ENCODE measurements at regions not wholly inside any gene's neighbourhood (a gene's known extent, or its start where the extent isn't known, plus 50 kb on each side); places are given as distances from the start of the nearest gene placed in this dataset.

GRCh38 chr3:106265704-106266103, 396.9 kb upstream of the CBLB start:
- H3K27ac ChIP-seq (ENCODE audit: low read depth in 1 of 2, low read length in 2 of 2), result no peak overlapping the region
- no peak overlapping the region for H3K4me3 ChIP-seq (ENCODE audit: low read length in 2 of 2)
- 42 to 47% methylated on average over 3 of the region's 3 CpGs for WGBS, 2 donors
- no peaks in the 10 kb centered on the region for H3K36me3 ChIP-seq (ENCODE audit: control insufficient read depth in 1 of 2, insufficient read depth in 2 of 2, low read length in 1 of 2)
- ATAC-seq (ENCODE audit: low FRiP score), result no peak
- no peaks in the 10 kb centered on the region for H3K9me3 ChIP-seq (ENCODE audit: control insufficient read depth, low read length)
- intact Hi-C loops (cut with DNase I), result no loop called here
- H3K27me3 ChIP-seq (ENCODE audit: control insufficient read depth in 1 of 2, insufficient read depth in 2 of 2, low read length in 1 of 2), result no peaks in the 10 kb centered on the region
- no peak for DNase-seq
- peaks cover 2 to 5% of the 10 kb centered on the region in 2 donors for H3K4me1 ChIP-seq (ENCODE audit: control insufficient read depth in 1 of 2, insufficient read depth in 2 of 2, low read length in 2 of 2)

DNA sequence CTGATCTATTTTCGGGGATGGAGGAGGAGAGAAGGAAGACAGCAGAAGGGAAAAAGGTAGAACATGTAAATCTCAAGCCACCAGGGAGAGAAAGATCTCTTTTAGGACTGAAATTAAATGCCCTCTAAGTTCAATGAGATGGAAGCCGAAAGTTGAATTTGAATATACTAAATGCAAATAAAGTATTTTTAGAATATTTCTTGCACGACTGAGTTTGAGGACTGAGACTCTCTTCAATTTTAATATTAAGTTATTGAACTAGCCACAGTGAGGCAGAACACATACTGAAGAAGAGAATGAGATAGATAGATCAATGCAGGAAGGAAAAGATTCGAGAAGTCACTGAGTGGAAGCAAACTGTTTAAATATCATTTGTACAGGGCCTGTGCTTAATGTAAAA, 399.9 kb upstream of the CBLB start:
- Histone ChIP-seq H3K27me3 (ENCODE audit: control insufficient read depth in 1 of 2, insufficient read depth in 2 of 2, low read length in 1 of 2) (no peaks in the 10 kb centered on the region), H3K36me3 (ENCODE audit: control insufficient read depth in 1 of 2, insufficient read depth in 2 of 2, low read length in 1 of 2) (no peaks in the 10 kb centered on the region), H3K27ac (ENCODE audit: low read depth in 1 of 2, low read length in 2 of 2) (no peak overlapping the region), H3K9me3 (ENCODE audit: control insufficient read depth, low read length) (no peaks in the 10 kb centered on the region), H3K4me1 (ENCODE audit: control insufficient read depth in 1 of 2, insufficient read depth in 2 of 2, low read length in 2 of 2) (no peaks in the 10 kb centered on the region), H3K4me3 (ENCODE audit: low read length in 2 of 2) (no peak overlapping the region)
- 73 to 90% methylated on average over 4 of the region's 4 CpGs for WGBS, 2 donors
- DNase-seq (no peak), ATAC-seq (ENCODE audit: low FRiP score) (no peak)
- intact Hi-C loops (cut with DNase I), result no loop called here

- Histone ChIP-seq H3K4me1 (ENCODE audit: control insufficient read depth in 1 of 2, insufficient read depth in 2 of 2, low read length in 2 of 2) (no peaks in the 10 kb centered on the region), H3K27ac (ENCODE audit: low read depth in 1 of 2, low read length in 2 of 2) (no peak overlapping the region), H3K36me3 (ENCODE audit: control insufficient read depth in 1 of 2, insufficient read depth in 2 of 2, low read length in 1 of 2) (no peaks in the 10 kb centered on the region), H3K9me3 (ENCODE audit: control insufficient read depth, low read length) (no peaks in the 10 kb centered on the region), H3K27me3 (ENCODE audit: control insufficient read depth in 1 of 2, insufficient read depth in 2 of 2, low read length in 1 of 2) (no peaks in the 10 kb centered on the region), H3K4me3 (ENCODE audit: low read length in 2 of 2) (no peak overlapping the region)
- 88 to 90% methylated on average over 1 of the region's 1 CpG for WGBS, 2 donors
- no peak for ATAC-seq (ENCODE audit: low FRiP score)
- DNase-seq, result no peak
- intact Hi-C loops (cut with DNase I), result no loop called here
Measured at GRCh38 chr3:106272302-106272701, 403.5 kb upstream of the CBLB start.

DNA sequence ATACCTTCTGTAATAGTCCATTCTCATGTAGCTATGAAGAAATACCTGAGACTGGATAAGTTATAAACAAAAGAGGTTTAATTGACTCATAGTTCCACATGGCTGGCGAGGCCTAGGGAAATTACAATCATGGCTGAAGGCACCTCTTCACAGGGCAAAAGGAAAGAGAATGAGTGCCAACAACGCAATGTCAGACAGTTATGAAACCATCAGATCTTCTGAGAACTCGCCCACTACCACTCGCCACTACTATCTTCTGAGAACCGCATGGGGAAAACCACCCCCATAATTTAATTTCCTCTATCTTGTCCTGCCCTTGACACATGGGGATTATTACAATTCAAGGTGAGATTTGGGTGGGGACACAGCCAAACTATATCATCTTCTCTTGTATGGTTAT, 406.8 kb upstream of the CBLB start:
- intact Hi-C loops (cut with DNase I), result no loop called here
- no peaks in the 10 kb centered on the region for H3K4me1 ChIP-seq (ENCODE audit: control insufficient read depth in 1 of 2, insufficient read depth in 2 of 2, low read length in 2 of 2)
- DNase-seq (no peak), ATAC-seq (ENCODE audit: low FRiP score) (no peak)
- no peaks in the 10 kb centered on the region for H3K36me3 ChIP-seq (ENCODE audit: control insufficient read depth in 1 of 2, insufficient read depth in 2 of 2, low read length in 1 of 2)
- no peaks in the 10 kb centered on the region for H3K27me3 ChIP-seq (ENCODE audit: control insufficient read depth in 1 of 2, insufficient read depth in 2 of 2, low read length in 1 of 2)
- H3K4me3 ChIP-seq (ENCODE audit: low read length in 2 of 2), result no peak overlapping the region
- WGBS, 2 donors, result 59% methylated on average over 5 of the region's 5 CpGs
- no peak overlapping the region for H3K27ac ChIP-seq (ENCODE audit: low read depth in 1 of 2, low read length in 2 of 2)
- H3K9me3 ChIP-seq (ENCODE audit: control insufficient read depth, low read length), result no peaks in the 10 kb centered on the region

- Histone ChIP-seq H3K4me3 (ENCODE audit: low read length in 2 of 2) (no peak overlapping the region), H3K4me1 (ENCODE audit: control insufficient read depth in 1 of 2, insufficient read depth in 2 of 2, low read length in 2 of 2) (no peaks in the 10 kb centered on the region), H3K9me3 (ENCODE audit: control insufficient read depth, low read length) (no peaks in the 10 kb centered on the region), H3K36me3 (ENCODE audit: control insufficient read depth in 1 of 2, insufficient read depth in 2 of 2, low read length in 1 of 2) (no peaks in the 10 kb centered on the region), H3K27ac (ENCODE audit: low read depth in 1 of 2, low read length in 2 of 2) (no peak overlapping the region), H3K27me3 (ENCODE audit: control insufficient read depth in 1 of 2, insufficient read depth in 2 of 2, low read length in 1 of 2) (no peaks in the 10 kb centered on the region)
- DNase-seq, result no peak
- ATAC-seq (ENCODE audit: low FRiP score), result no peak
- intact Hi-C loops (cut with DNase I), result no loop called here
Measured at GRCh38 chr3:106276151-106276550, 407.3 kb upstream of the CBLB start.

- intact Hi-C loops (cut with DNase I), result no loop called here
- ATAC-seq (ENCODE audit: low FRiP score), result no peak
- 85 to 91% methylated on average over 6 of the region's 6 CpGs for WGBS, 2 donors
- no peak for DNase-seq
- Histone ChIP-seq H3K36me3 (ENCODE audit: control insufficient read depth in 1 of 2, insufficient read depth in 2 of 2, low read length in 1 of 2) (no peaks in the 10 kb centered on the region), H3K27me3 (ENCODE audit: control insufficient read depth in 1 of 2, insufficient read depth in 2 of 2, low read length in 1 of 2) (no peaks in the 10 kb centered on the region), H3K4me3 (ENCODE audit: low read length in 2 of 2) (no peak overlapping the region), H3K9me3 (ENCODE audit: control insufficient read depth, low read length) (no peaks in the 10 kb centered on the region), H3K27ac (ENCODE audit: low read depth in 1 of 2, low read length in 2 of 2) (no peak overlapping the region), H3K4me1 (ENCODE audit: control insufficient read depth in 1 of 2, insufficient read depth in 2 of 2, low read length in 2 of 2) (no peaks in the 10 kb centered on the region)
Measured at GRCh38 chr3:106276755-106277612, 408.2 kb upstream of the CBLB start.

DNA sequence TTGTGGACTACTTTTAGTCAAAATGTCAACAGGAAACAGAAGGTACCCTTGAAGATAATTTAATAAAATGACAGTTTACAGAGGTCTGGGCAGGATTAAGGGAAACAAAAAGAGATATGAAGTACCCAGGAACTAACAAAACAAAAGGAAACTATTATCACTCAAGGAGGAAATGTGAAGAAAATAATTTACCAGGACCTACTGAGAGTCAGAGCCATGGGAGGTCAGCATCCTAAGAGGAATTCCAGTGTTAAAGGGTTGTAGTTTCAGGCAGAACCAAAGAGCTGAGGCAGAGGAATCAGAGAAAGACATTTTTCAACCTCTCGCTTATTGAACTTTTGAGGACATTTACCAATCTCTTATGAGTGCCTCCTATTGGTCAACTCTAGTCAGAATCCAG, 408.9 kb upstream of the CBLB start:
- Histone ChIP-seq H3K9me3 (ENCODE audit: control insufficient read depth, low read length) (no peaks in the 10 kb centered on the region), H3K4me3 (ENCODE audit: low read length in 2 of 2) (no peak overlapping the region), H3K36me3 (ENCODE audit: control insufficient read depth in 1 of 2, insufficient read depth in 2 of 2, low read length in 1 of 2) (no peaks in the 10 kb centered on the region), H3K27ac (ENCODE audit: low read depth in 1 of 2, low read length in 2 of 2) (no peak overlapping the region), H3K4me1 (ENCODE audit: control insufficient read depth in 1 of 2, insufficient read depth in 2 of 2, low read length in 2 of 2) (no peaks in the 10 kb centered on the region), H3K27me3 (ENCODE audit: control insufficient read depth in 1 of 2, insufficient read depth in 2 of 2, low read length in 1 of 2) (no peaks in the 10 kb centered on the region)
- intact Hi-C loops (cut with DNase I), result no loop called here
- ATAC-seq (ENCODE audit: low FRiP score) (no peak), DNase-seq (no peak)
- WGBS, 2 donors, result 100% methylated on average over 1 of the region's 1 CpG

DNA sequence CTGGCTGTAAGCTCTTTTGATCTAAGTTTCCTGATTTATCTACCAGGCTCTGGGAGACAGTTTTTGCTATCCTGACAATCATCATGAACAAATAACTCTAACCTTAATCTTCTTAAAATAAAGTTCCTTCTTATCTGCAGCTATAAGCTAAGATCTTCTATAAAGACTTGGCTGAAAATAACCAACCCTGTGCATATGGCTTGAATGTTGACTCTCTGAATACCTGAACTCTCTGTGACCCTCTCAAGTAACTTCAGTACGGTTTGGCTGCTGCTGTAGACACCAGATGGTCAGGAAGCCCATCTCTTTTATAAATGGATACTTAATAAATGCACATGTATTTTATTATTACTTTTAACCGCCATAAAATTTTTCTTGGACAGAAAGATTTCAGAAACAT, 412.4 kb upstream of the CBLB start:
- Histone ChIP-seq H3K27ac (ENCODE audit: low read depth in 1 of 2, low read length in 2 of 2) (no peak overlapping the region), H3K4me1 (ENCODE audit: control insufficient read depth in 1 of 2, insufficient read depth in 2 of 2, low read length in 2 of 2) (no peaks in the 10 kb centered on the region), H3K9me3 (ENCODE audit: control insufficient read depth, low read length) (no peaks in the 10 kb centered on the region), H3K4me3 (ENCODE audit: low read length in 2 of 2) (no peak overlapping the region), H3K27me3 (ENCODE audit: control insufficient read depth in 1 of 2, insufficient read depth in 2 of 2, low read length in 1 of 2) (no peaks in the 10 kb centered on the region), H3K36me3 (ENCODE audit: control insufficient read depth in 1 of 2, insufficient read depth in 2 of 2, low read length in 1 of 2) (no peaks in the 10 kb centered on the region)
- DNase-seq (no peak), ATAC-seq (ENCODE audit: low FRiP score) (no peak)
- WGBS, 2 donors, result 8 to 11% methylated on average over 2 of the region's 2 CpGs
- intact Hi-C loops (cut with DNase I), result no loop called here

DNA sequence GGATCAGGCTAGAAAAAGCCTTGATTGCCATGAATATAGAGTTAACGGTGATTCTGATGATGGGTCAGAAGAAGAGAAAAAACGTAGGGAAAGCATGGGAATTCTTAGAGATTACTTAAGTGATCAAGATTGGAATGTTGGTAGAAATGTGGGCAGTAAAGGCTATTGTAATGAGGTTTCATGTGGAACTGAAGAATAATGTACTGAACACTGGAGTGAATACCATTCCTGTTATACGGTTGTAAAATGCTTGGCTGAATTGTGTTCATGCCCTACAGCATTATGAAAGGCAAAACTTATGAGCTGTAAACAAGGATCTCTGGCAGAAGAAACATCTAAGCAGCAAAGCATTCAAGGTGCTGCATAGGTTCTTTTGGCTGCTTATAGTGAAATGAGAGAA, 414.1 kb upstream of the CBLB start:
- intact Hi-C loops (cut with DNase I), result no loop called here
- DNase-seq, result no peak
- Histone ChIP-seq H3K27ac (ENCODE audit: low read depth in 1 of 2, low read length in 2 of 2) (no peak overlapping the region), H3K9me3 (ENCODE audit: control insufficient read depth, low read length) (no peaks in the 10 kb centered on the region), H3K4me1 (ENCODE audit: control insufficient read depth in 1 of 2, insufficient read depth in 2 of 2, low read length in 2 of 2) (no peaks in the 10 kb centered on the region), H3K36me3 (ENCODE audit: control insufficient read depth in 1 of 2, insufficient read depth in 2 of 2, low read length in 1 of 2) (no peaks in the 10 kb centered on the region), H3K27me3 (ENCODE audit: control insufficient read depth in 1 of 2, insufficient read depth in 2 of 2, low read length in 1 of 2) (no peaks in the 10 kb centered on the region), H3K4me3 (ENCODE audit: low read length in 2 of 2) (no peak overlapping the region)
- WGBS, 2 donors, result 74 to 77% methylated on average over 3 of the region's 3 CpGs
- no peak for ATAC-seq (ENCODE audit: low FRiP score)

Measured in aorta (tissue), 5 donors.